HG03103 (cell line): ENCODE measurements at regions not wholly inside any gene's neighbourhood (a gene's known extent, or its start where the extent isn't known, plus 50 kb on each side); places are given as distances from the start of the nearest gene placed in this dataset.
A peak's percentile ranks its signal among the peaks of the same experiment; 100 is the strongest.
"Not testable (repeated sequence)": the region's sequence is repeated elsewhere in the genome, so short reads cannot be mapped to it uniquely, and the experiment has no call there.

Experiments used
- ATAC-seq: cut with Tn5 transposase; IDR thresholded peaks from one replicate; pipeline ENCODE4 v1.9.1; 2021; ENCODE audit warnings: low read depth; ENCODE audit not compliant: unreplicated experiment

DNA sequence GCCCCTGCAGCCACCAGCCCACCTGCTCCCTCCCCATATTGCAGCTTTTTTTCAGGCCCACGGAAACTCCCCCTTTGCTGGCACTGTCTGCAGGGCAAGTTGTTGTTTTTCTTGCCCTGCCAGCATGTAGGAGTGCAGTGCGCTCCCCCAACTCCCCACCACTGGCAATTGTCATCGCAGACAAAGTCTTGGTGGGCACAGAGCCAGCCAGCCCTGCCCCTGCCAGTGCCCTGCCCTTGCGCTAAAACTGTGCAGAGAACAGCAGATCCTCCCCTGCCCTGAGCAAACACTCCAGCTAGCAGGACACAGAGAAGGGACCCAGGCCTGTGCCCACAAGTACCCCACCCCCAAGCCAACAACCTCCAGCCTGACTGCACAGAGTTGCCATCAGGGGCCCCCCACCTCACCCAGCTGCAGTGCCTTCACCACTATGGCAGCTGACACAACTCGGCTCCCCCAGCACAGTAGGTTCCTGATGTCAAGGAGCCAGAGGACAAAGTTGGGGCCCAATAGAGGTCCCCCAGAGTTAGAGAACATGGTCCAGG, 158.1 kb upstream of the ARHGAP42 start:
- ATAC-seq = no peak

- ATAC-seq = not testable (repeated sequence)
These were observed 155.8 kb upstream of the ARHGAP42 start for GRCh38 chr11:100531290-100531689.

DNA sequence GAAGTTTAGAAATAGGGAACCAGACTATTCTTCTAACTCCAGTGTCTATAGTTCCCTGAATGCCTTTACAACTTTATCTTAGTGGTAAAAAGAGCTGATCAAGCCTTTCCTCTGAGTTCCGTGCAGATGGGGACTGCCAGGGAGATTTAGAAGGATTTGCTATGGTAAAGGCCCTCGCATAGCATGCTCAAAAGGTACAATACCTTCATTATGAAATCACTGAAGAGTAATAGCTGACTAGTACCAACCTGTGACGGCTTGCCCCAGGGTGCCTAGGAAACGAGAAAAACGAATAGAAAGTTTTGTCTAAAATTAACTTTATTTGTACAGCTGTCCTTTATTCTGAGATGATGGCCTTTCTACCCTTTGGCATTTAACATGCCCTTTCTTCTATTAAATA, 150.1 kb upstream of the ARHGAP42 start:
- no peak for ATAC-seq

GRCh38 chr11:100543386-100543785, 143.7 kb upstream of the ARHGAP42 start:
- no peak for ATAC-seq

GRCh38 chr11:100545556-100545955, 141.5 kb upstream of the ARHGAP42 start:
- no peak for ATAC-seq

GRCh38 chr11:100545970-100546369, 141.1 kb upstream of the ARHGAP42 start:
- no peak for ATAC-seq

- ATAC-seq = no peak
These were observed 140.4 kb upstream of the ARHGAP42 start for GRCh38 chr11:100546714-100547113.

DNA sequence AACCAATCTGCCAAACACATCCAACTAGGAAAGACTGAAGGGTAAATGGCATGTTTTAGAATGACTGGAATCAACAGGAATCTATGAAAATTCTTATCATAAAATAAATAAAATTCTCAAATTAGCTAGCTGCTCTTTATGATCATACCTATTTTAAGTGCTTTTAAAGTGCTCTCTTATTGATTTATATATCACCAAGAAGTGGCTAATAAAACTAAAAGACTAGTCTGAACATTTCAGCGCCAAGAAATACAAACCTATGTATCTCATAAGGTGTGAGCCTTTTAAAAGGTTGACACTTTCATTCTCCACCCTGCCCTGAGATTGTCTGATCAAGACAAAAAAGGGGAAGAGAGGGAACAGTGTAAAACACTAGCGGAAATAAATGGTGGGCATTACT, 136.8 kb upstream of the ARHGAP42 start:
- no peak for ATAC-seq

- no peak for ATAC-seq
These were observed 136.0 kb upstream of the ARHGAP42 start for GRCh38 chr11:100550912-100551632.

GRCh38 chr11:100555931-100556330, 131.2 kb upstream of the ARHGAP42 start:
- ATAC-seq = no peak

DNA sequence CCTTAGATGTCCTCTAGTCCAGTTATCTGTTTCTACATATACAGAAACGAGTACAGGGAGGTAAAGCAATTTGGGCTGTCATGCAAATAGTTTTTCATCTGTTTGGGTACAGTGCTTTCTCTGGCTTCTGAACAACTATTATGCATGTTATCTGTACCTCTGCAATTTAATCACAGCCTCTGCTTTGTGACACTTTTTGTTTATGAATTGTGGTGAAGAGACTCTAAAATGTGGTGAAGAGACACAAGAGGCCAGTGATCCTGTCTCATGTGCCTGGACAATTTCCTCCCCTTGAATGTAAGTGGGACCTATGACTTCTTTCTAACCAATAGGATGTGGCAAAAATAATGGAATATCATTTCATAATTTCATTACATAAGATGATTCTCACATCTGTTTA, 130.3 kb upstream of the ARHGAP42 start:
- no peak for ATAC-seq

DNA sequence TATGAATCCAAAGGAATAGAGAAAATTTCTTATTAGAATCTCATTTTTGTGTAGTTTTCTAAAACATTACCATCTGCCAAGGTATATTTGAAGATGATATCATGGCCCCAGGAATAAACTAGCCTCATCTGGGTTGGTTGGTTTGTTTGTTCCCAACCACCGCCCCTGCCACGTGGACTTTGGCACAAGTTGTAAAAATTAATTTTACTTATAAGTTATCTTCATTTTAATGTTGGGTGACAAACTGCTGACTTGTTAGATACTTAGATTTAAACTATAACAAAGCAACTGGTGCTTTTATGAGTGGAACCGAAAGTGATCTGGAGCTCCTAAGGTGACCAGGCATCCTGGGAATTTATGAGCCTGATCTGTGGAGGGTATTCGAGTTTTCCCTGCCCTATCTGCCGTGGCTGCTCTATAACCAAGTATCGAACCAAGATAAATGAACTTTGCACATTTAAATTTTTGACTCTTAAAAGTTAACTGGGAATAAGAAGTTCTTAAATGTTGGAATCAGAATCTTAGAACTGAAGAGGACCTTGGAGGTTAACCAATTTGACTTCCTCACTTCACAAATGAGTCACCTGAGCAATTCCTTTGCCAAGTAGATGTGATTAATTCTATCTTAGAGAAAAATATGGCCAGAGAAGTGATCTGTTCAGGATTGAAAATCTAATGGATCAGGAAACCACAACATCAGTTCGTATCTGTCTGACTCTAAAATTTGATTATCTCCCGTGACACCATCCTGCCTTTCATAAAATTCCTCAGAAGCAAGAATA, 129.1 kb upstream of the ARHGAP42 start:
- no peak for ATAC-seq

GRCh38 chr11:100560606-100561005, 126.5 kb upstream of the ARHGAP42 start:
- no peak for ATAC-seq

DNA sequence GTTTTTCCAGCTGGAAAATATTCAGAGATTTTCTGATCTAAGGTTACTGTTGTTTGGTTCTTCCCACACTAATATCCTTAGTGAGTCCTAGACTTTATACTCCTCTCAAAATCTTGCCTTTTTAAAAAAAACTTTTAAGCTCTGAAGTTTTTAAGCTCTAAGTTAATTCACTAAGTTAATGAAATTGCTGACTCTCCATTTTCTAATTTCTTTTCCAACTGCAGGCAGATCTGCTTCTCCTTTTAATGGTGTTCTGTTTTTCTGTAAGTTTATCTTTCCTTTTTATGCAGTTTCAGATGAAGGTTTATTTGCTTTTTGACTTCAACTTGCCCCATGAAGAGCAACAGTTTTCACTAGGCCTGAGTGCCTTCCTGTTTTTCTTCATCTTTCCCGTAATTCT, 125.8 kb upstream of the ARHGAP42 start:
- no peak for ATAC-seq

- no peak for ATAC-seq
These were observed 125.0 kb upstream of the ARHGAP42 start for GRCh38 chr11:100562128-100562527.

DNA sequence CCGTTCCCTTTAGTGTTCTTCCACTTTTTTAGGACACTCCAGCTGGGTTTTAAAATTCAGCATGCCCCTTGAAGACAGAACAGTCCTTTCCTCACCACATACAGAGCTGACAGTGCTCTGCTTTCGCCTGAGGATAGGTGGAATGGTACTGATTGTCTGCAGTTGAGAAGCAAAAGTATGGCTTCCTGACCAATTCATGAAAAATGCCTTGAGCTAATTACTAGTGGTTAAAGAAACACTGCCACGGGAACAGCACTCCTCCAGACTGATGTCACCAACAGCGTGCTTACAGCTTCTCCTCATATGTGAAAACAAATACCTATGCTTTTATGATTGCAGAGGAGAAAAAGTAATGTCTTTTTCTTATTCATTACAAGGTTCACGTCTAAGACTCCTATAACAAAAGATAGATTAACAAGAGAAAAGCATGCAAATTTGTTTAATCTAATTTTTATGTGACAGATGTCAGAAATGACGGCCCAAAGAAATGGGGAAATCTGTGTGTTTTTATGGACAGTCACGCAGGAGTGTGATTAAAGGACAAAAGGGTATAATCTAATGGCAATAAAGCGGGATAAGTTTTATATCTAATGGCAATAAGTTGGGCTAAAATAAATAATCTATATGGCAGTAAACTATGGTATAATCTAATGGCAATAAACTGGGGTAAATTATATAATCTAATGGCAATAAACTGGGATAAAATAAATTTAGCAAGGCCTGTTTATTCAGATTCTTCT, 123.4 kb upstream of the ARHGAP42 start:
- ATAC-seq = no peak

DNA sequence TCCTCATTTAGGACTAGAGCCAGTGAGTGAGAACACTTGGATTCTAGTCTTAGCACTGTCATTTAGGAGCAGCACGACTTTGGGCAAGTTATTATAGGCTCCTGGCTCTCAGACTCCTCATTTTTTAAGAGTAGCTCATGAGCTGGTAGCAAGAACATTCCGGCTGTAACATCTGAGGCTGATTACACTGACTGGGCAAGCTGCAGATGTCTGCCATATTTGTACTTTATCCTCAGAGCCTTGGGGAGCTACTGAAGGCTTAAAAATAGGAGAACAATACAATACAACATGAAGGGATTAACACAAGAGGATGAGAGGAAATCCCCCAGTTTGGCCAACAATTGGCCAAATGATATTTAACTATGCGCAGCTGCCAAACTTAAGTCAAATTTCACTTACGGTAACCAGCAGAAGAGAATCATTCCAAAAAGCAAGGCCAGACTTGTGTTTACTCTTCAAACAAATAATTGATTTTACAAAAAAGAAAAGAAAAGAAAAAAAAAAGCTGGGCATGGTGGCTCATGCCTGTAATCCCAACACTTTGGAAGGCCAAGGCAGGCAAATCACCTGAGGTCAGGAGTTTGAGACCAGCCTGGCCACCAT, 113.1 kb upstream of the ARHGAP42 start:
- no peak for ATAC-seq

DNA sequence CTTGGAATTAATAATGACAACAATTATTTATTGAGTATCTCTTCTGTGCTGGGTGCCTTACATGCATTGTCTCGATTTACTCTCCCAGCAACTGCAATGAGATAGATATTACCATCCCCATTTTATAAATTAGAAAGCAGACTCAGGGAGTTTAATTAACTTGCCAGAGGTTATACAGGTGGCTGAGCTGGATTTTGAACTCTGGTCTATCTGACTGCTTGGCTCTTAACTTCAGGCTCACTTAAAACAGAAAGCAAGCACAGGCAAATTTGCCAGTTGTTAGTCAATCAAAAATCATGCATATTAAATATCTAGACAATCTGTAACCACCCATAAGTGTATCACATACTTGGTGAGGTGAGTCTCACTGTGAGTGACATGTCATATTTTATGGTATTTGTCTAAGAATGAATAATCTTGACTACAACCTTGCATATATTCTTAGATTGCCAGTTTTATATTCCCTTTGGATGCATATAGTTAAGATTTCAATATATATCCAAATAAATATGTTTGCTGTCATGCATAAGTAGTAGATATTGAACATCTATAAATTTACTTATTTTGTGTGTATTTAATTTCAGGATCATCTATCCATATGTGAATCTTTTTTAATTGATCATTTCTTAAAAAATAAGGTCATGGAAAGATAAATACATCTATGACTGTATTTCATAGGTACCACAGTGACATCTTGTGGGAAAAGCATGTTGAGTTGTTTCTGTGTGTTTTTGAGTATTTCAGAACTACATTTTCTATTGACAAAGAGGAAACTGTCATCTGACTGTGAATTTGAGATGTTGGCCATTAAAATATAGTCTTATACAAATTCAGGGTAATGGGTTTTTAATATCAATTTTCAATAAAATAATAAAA, 112.0 kb upstream of the ARHGAP42 start:
- no peak for ATAC-seq

GRCh38 chr11:100575860-100576717, 111.0 kb upstream of the ARHGAP42 start:
- peak; percentile 77 for ATAC-seq
